Endodermal cell (in vitro differentiated cells): ENCODE measurements at regions not wholly inside any gene's neighbourhood (a gene's known extent, or its start where the extent isn't known, plus 50 kb on each side); places are given as distances from the start of the nearest gene placed in this dataset.
A peak's percentile ranks its signal among the peaks of the same experiment; 100 is the strongest.

Experiments
- DNase-seq: peaks from one replicate; pipeline ENCODE4 v3.0.0-alpha.2; 2017
- H3K27ac ChIP-seq: 2 replicates; pipeline ENCODE4 v1.5.1; 2013; ENCODE audit warnings: mild to moderate bottlenecking, low read depth, low read length, moderate library complexity
- H3K27me3 ChIP-seq: 2 replicates; pipeline ENCODE4 v1.6.1; 2013; ENCODE audit warnings: mild to moderate bottlenecking, low read length, moderate library complexity; ENCODE audit not compliant: insufficient read depth, control insufficient read depth, poor library complexity, severe bottlenecking
- H3K36me3 ChIP-seq: 2 replicates; pipeline ENCODE4 v1.7.0; 2013; ENCODE audit warnings: mild to moderate bottlenecking, low read length, moderate library complexity; ENCODE audit not compliant: control insufficient read depth, insufficient read depth
- H3K4me1 ChIP-seq: one replicate; pipeline ENCODE4 v1.7.0; 2013; ENCODE audit warnings: low read length; ENCODE audit not compliant: control insufficient read depth, insufficient read depth
- H3K4me3 ChIP-seq: 2 replicates; pipeline ENCODE4 v1.5.1; 2013; ENCODE audit warnings: mild to moderate bottlenecking, low read length, moderate library complexity
- H3K9ac ChIP-seq: 2 replicates; pipeline ENCODE4 v1.6.1; 2013; ENCODE audit warnings: mild to moderate bottlenecking, low read length, moderate library complexity; ENCODE audit not compliant: poor library complexity, severe bottlenecking; ENCODE audit errors: extremely low read depth
- H3K9me3 ChIP-seq: 2 replicates; pipeline ENCODE4 v1.6.1; 2013; ENCODE audit warnings: mild to moderate bottlenecking, low read length, moderate library complexity; ENCODE audit not compliant: control insufficient read depth
- H3K27ac Mint-ChIP-seq: 2 replicates; pipeline ENCODE4 v1.8.0; 2020; ENCODE audit warnings: mixed read lengths
- H3K27me3 Mint-ChIP-seq: 2 replicates; pipeline ENCODE4 v1.8.0; 2021; ENCODE audit warnings: mild to moderate bottlenecking, mixed read lengths; ENCODE audit not compliant: insufficient read depth
- H3K36me3 Mint-ChIP-seq: 2 replicates; pipeline ENCODE4 v1.8.0; 2020; ENCODE audit warnings: low read depth, mixed read lengths
- H3K4me1 Mint-ChIP-seq: 2 replicates; pipeline ENCODE4 v1.8.0; 2020; ENCODE audit warnings: mixed read lengths
- H3K4me3 Mint-ChIP-seq: 2 replicates; pipeline ENCODE4 v1.8.0; 2020; ENCODE audit warnings: mild to moderate bottlenecking, moderate library complexity, mixed read lengths
- H3K9me3 Mint-ChIP-seq: 2 replicates; pipeline ENCODE4 v1.8.0; 2020; ENCODE audit warnings: mild to moderate bottlenecking, mixed read lengths
- WGBS, 2 experiments: methylation state at CpG; one replicate each; pipeline versions ENCODE4 v1.1.5 to v1.1.7; 2013; ENCODE audit warnings: missing lambda C conversion rate in 2 of 2, mixed read lengths in 1 of 2; ENCODE audit not compliant: insufficient coverage in 1 of 2, insufficient read length in 1 of 2; 5-methylcytosine and 5-hydroxymethylcytosine counted together
- TF ChIP-seq, protein P1 (sequence below): fragments of 200-600 bp; sonication (generic); conservative IDR thresholded peaks from 2 replicates; pipeline ENCODE4 v1.5.0; 2021; ENCODE audit warnings: antibody characterized with exemption, mild to moderate bottlenecking

GRCh38 chr1:8082945-8083344 lies 56.8 kb upstream of the ERRFI1 start:
- Histone ChIP-seq H3K27ac (no peak overlapping the region), H3K9ac (no peak overlapping the region), H3K27me3 (no peaks in the 10 kb centered on the region), H3K9me3 (peaks cover 17% of the 10 kb centered on the region), H3K36me3 (no peaks in the 10 kb centered on the region), H3K4me3 (no peak overlapping the region), H3K4me1 (peaks cover 10% of the 10 kb centered on the region)
- Mint-ChIP-seq H3K4me1 (peaks cover 31% of the 10 kb centered on the region), H3K9me3 (peaks cover 11% of the 10 kb centered on the region), H3K27me3 (peaks cover 4% of the 10 kb centered on the region), H3K4me3 (no peak overlapping the region), H3K36me3 (peaks cover 3% of the 10 kb centered on the region), H3K27ac (no peak overlapping the region)
- TF ChIP-seq, protein P1, sequence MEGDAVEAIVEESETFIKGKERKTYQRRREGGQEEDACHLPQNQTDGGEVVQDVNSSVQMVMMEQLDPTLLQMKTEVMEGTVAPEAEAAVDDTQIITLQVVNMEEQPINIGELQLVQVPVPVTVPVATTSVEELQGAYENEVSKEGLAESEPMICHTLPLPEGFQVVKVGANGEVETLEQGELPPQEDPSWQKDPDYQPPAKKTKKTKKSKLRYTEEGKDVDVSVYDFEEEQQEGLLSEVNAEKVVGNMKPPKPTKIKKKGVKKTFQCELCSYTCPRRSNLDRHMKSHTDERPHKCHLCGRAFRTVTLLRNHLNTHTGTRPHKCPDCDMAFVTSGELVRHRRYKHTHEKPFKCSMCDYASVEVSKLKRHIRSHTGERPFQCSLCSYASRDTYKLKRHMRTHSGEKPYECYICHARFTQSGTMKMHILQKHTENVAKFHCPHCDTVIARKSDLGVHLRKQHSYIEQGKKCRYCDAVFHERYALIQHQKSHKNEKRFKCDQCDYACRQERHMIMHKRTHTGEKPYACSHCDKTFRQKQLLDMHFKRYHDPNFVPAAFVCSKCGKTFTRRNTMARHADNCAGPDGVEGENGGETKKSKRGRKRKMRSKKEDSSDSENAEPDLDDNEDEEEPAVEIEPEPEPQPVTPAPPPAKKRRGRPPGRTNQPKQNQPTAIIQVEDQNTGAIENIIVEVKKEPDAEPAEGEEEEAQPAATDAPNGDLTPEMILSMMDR, result no peak
- no peak for DNase-seq
- 94 to 100% methylated on average over 1 to 2 of the region's 2 CpGs for WGBS, 2 experiments

- 72 to 80% methylated on average over 3 to 6 of the region's 6 CpGs for WGBS, 2 experiments
- no peak overlapping the region for H3K27ac Mint-ChIP-seq
Measured at GRCh38 chr1:8078176-8078671, 52.1 kb upstream of the ERRFI1 start.

GRCh38 chr1:8077602-8078001 lies 51.5 kb upstream of the ERRFI1 start:
- Mint-ChIP-seq H3K9me3 (no peaks in the 10 kb centered on the region), H3K4me1 (peaks cover 34% of the 10 kb centered on the region), H3K4me3 (no peak overlapping the region), H3K27ac (no peak overlapping the region), H3K36me3 (no peaks in the 10 kb centered on the region), H3K27me3 (peaks cover 4% of the 10 kb centered on the region)
- Histone ChIP-seq H3K4me3 (no peak overlapping the region), H3K9me3 (no peaks in the 10 kb centered on the region), H3K9ac (no peak overlapping the region), H3K4me1 (peaks cover 13% of the 10 kb centered on the region), H3K27me3 (no peaks in the 10 kb centered on the region), H3K27ac (no peak overlapping the region), H3K36me3 (no peaks in the 10 kb centered on the region)
- 71 to 95% methylated on average over 1 to 4 of the region's 4 CpGs for WGBS, 2 experiments
- DNase-seq, result no peak
- TF ChIP-seq, protein P1, result no peak

More at GRCh38 chr1:8078176-8078671, 52.1 kb upstream of the ERRFI1 start:
- TF ChIP-seq, protein P1, result no peak
- Mint-ChIP-seq H3K4me3 (no peak overlapping the region), H3K9me3 (no peaks in the 10 kb centered on the region), H3K27me3 (peaks cover 4% of the 10 kb centered on the region), H3K4me1 (peaks cover 34% of the 10 kb centered on the region), H3K36me3 (no peaks in the 10 kb centered on the region)
- no peaks in the 10 kb centered on the region for H3K27me3 ChIP-seq
- H3K4me1 ChIP-seq, result peaks cover 13% of the 10 kb centered on the region
- H3K9me3 ChIP-seq, result no peaks in the 10 kb centered on the region
- no peaks in the 10 kb centered on the region for H3K36me3 ChIP-seq
- no peak overlapping the region for H3K9ac ChIP-seq
- H3K4me3 ChIP-seq, result no peak overlapping the region
- DNase-seq, result peak; percentile 50
- H3K27ac ChIP-seq, result no peak overlapping the region
